Spinal cord (tissue), 9 donors: ENCODE measurements at regions not wholly inside any gene's neighbourhood (a gene's known extent, or its start where the extent isn't known, plus 50 kb on each side); places are given as distances from the start of the nearest gene placed in this dataset.
"Not testable (repeated sequence)": the region's sequence is repeated elsewhere in the genome, so short reads cannot be mapped to it uniquely, and the experiment has no call there.

Experiments used
- DNase-seq, 6 donors: peaks; one replicate each; pipeline versions ENCODE4 v3.0.0 to v3.0.0-alpha.2; 2013 to 2015; ENCODE audit warnings: low spot score in 6 of 6, low read depth in 4 of 6
- H3K27ac ChIP-seq: one replicate; pipeline ENCODE4 v1.5.1; 2013; ENCODE audit warnings: low read depth, low read length, control low read depth
- H3K27me3 ChIP-seq: one replicate; pipeline ENCODE4 v1.6.1; 2013; ENCODE audit warnings: low read length; ENCODE audit not compliant: control insufficient read depth, insufficient read depth
- H3K36me3 ChIP-seq: one replicate; pipeline ENCODE4 v1.6.1; 2013; ENCODE audit warnings: low read length; ENCODE audit not compliant: control insufficient read depth, insufficient read depth
- H3K4me1 ChIP-seq: one replicate; pipeline ENCODE4 v1.6.1; 2013; ENCODE audit warnings: low read length; ENCODE audit not compliant: control insufficient read depth, insufficient read depth
- H3K4me3 ChIP-seq: one replicate; pipeline ENCODE4 v1.5.1; 2013; ENCODE audit warnings: low read depth, low read length, control low read depth
- H3K9me3 ChIP-seq: one replicate; pipeline ENCODE4 v1.6.1; 2013; ENCODE audit warnings: low read length; ENCODE audit not compliant: control insufficient read depth, insufficient read depth
- WGBS: methylation state at CpG from one replicate; pipeline ENCODE4 v1.1.5; 2013; ENCODE audit warnings: missing lambda C conversion rate; ENCODE audit not compliant: insufficient coverage; 5-methylcytosine and 5-hydroxymethylcytosine counted together
- donor health status: healthy.

DNA sequence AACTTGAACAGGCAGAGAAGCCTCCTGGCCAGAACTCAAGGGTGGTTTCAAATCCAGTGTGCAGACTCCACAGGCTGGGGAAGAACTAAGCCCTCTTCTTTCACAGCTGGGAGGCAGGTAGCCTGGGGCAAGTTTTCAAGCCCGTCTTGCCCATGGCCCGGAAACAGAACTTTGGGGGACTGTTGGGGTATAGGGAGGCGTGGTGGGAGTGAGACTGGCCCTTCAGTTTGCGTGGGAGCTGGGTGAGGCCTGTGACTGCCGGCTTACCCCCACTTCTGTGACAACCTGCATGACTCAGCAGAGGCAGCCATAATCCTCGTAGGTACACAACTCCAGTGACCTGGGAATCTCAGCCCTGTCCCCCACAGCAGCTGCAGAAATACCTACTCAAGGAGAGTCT is 1125.7 kb downstream of the HACE1 start:
- Histone ChIP-seq H3K4me1 (no peaks in the 10 kb centered on the region), H3K36me3 (no peaks in the 10 kb centered on the region), H3K9me3 (no peaks in the 10 kb centered on the region), H3K27me3 (no peaks in the 10 kb centered on the region), H3K27ac (no peak overlapping the region), H3K4me3 (no peak overlapping the region)
- no peak for DNase-seq
- 98% methylated on average over 5 of the region's 6 CpGs for WGBS

DNA sequence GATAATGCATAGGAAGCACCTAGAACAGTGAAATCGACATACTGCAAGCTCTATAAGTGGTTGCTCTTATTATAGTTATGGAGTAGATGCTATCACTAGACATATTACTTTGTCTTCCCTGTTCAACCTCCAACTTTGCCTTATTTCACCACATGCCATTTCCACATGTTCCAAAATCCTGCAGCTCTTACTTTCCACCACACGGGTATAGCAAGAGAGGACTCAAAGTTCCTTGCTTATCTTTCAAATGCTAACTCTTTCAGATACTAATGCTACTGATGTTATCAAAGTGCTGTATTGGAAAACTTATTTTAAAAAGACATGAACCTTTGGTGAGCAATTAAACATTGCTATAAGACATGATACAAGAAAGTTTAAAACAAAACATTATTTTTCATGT is 1130.1 kb downstream of the HACE1 start:
- no peak overlapping the region for H3K4me3 ChIP-seq
- DNase-seq = no peak
- H3K27me3 ChIP-seq = no peaks in the 10 kb centered on the region
- no peaks in the 10 kb centered on the region for H3K4me1 ChIP-seq
- no peaks in the 10 kb centered on the region for H3K9me3 ChIP-seq
- H3K36me3 ChIP-seq = no peaks in the 10 kb centered on the region
- no CpG with 5 or more reads among the region's 2 CpGs for WGBS
- H3K27ac ChIP-seq = no peak overlapping the region

GRCh38 chr6:103723438-103724322 is 1136.0 kb downstream of the HACE1 start:
- Histone ChIP-seq H3K4me1 (no peaks in the 10 kb centered on the region), H3K4me3 (no peak overlapping the region), H3K36me3 (no peaks in the 10 kb centered on the region), H3K27ac (no peak overlapping the region), H3K9me3 (no peaks in the 10 kb centered on the region), H3K27me3 (no peaks in the 10 kb centered on the region)
- DNase-seq = peak in 2 of 6 donors; percentile 14 to 48

DNA sequence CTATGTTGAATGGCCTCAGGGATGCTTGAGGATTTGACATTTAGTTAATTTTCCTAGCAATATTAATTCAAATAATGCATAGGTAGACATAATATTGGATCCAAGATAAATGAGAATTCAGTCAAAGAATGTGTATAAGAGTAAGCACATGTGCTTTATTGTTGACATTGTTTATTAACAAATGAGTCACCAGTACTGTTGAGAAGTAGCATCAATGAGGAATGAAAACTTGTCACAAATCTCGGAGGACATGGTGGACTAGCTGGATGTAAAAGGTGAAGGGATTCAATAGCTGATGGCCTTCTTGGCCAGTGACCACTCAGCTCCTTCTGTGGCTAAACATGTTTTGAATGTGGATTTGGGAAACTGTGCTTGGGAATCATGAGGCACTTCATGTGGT is 1137.0 kb downstream of the HACE1 start:
- Histone ChIP-seq H3K4me1 (no peaks in the 10 kb centered on the region), H3K27me3 (no peaks in the 10 kb centered on the region), H3K9me3 (no peaks in the 10 kb centered on the region), H3K4me3 (no peak overlapping the region), H3K36me3 (no peaks in the 10 kb centered on the region), H3K27ac (no peak overlapping the region)
- no peak for DNase-seq
- WGBS = 0% methylated on average over 1 of the region's 1 CpG

- no CpG with 5 or more reads among the region's 2 CpGs for WGBS
- Histone ChIP-seq H3K36me3 (no peaks in the 10 kb centered on the region), H3K27ac (no peak overlapping the region), H3K9me3 (no peaks in the 10 kb centered on the region), H3K4me1 (no peaks in the 10 kb centered on the region), H3K27me3 (no peaks in the 10 kb centered on the region), H3K4me3 (no peak overlapping the region)
- DNase-seq = no peak
Measured at GRCh38 chr6:103721923-103722322, 1137.8 kb downstream of the HACE1 start.

DNA sequence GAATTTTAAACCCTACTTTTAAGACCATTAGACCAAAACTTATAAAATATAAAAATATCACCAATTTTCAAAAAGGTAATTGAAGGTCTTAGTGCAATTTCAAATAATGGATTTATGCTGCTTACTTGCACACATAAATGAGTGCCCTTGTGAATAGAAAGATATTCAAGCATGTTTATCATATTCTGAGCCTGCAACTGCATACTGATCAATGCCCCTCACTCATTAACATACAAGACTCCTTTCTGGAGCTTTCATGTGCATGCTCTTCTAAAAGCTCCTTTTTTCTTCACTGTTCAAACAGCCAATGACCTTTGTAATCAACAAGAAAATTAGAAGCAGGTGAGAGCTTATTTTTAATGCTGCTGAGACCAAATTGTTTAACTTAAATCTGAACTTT is 1139.3 kb downstream of the HACE1 start:
- H3K27ac ChIP-seq = no peak overlapping the region
- H3K4me3 ChIP-seq = no peak overlapping the region
- DNase-seq = peak in 1 of 6 donors; percentile 13
- no peaks in the 10 kb centered on the region for H3K9me3 ChIP-seq
- no peaks in the 10 kb centered on the region for H3K27me3 ChIP-seq
- no peaks in the 10 kb centered on the region for H3K4me1 ChIP-seq
- H3K36me3 ChIP-seq = no peaks in the 10 kb centered on the region

DNA sequence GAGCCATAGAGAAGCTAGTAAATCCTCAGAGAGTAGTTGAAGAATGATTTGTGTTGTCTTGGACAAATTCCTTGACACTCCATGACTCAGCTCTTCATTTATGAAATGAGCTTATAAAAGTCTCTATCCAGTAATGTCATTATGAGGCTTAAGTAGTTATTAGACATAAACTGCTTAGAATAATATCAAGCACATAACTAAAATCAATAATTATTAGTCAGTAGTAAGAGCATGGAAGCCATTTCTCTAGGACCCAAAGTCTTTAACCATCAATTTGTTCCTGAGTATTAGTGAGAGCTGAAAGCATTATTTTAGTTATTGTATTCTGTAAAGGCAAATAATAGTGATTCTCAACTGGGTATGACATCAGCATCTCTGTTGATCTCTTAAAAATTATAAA is 1140.2 kb downstream of the HACE1 start:
- H3K4me3 ChIP-seq = no peak overlapping the region
- DNase-seq = no peak
- H3K27ac ChIP-seq = no peak overlapping the region
- H3K4me1 ChIP-seq = no peaks in the 10 kb centered on the region
- no peaks in the 10 kb centered on the region for H3K9me3 ChIP-seq
- no peaks in the 10 kb centered on the region for H3K36me3 ChIP-seq
- no peaks in the 10 kb centered on the region for H3K27me3 ChIP-seq

GRCh38 chr6:103715269-103715668 is 1144.5 kb downstream of the HACE1 start:
- H3K4me3 ChIP-seq = no peak overlapping the region
- no peaks in the 10 kb centered on the region for H3K9me3 ChIP-seq
- H3K27ac ChIP-seq = no peak overlapping the region
- H3K4me1 ChIP-seq = no peaks in the 10 kb centered on the region
- no CpG with 5 or more reads among the region's 2 CpGs for WGBS
- no peaks in the 10 kb centered on the region for H3K27me3 ChIP-seq
- no peak for DNase-seq
- no peaks in the 10 kb centered on the region for H3K36me3 ChIP-seq

- H3K4me1 ChIP-seq, H3K27ac ChIP-seq, DNase-seq, H3K36me3 ChIP-seq, H3K9me3 ChIP-seq, H3K27me3 ChIP-seq, H3K4me3 ChIP-seq: not testable (repeated sequence)
- 98% methylated on average over 8 of the region's 15 CpGs for WGBS
Measured at GRCh38 chr6:103709236-103709635, 1150.5 kb downstream of the HACE1 start.

DNA sequence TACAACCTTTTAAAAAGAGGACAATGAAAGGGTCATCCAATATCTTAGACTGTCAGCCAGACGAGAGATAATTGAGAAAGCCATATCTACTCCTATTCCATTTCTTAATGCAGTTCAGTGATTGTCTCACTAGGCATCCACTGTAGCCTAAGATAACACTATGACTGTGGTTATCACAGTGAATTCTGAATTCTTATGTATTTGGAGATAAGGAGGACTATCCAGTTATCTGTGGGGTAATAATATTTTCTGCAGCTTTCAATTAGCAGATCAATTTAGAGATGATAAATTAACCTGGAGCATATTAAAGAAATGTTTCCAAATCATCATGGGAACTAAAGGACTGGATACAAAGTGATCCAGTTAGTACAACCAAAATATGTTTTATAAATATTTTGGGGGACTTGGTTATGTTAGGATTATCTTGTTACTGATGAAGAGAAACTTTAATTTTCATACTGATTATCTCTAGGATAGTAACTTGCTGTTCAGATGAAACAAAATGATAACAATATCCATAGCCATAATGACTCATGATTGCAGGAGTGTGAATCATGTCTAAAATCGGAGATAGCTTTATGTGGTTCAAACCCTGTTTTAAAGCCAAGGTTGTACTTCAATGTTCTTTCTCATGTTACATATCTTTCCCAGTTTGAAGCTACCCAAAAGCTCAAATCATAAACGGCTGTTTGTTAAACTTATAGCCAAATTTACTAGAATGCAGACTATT is 1152.0 kb downstream of the HACE1 start:
- WGBS = no CpG with 5 or more reads among the region's 3 CpGs
- DNase-seq = no peak
- no peak overlapping the region for H3K4me3 ChIP-seq

More for the DNA sequence above, 1152.0 kb downstream of the HACE1 start:
- Histone ChIP-seq H3K36me3 (no peaks in the 10 kb centered on the region), H3K9me3 (no peaks in the 10 kb centered on the region), H3K4me1 (no peaks in the 10 kb centered on the region), H3K27ac (no peak overlapping the region), H3K27me3 (no peaks in the 10 kb centered on the region)
